GM21515 (cell line): ENCODE measurements at regions not wholly inside any gene's neighbourhood (a gene's known extent, or its start where the extent isn't known, plus 50 kb on each side); places are given as distances from the start of the nearest gene placed in this dataset.
"Not testable (repeated sequence)": the region's sequence is repeated elsewhere in the genome, so short reads cannot be mapped to it uniquely, and the experiment has no call there.

Experiments
- ATAC-seq: cut with Tn5 transposase; IDR thresholded peaks from one replicate; pipeline ENCODE4 v1.9.1; 2021; ENCODE audit not compliant: unreplicated experiment

DNA sequence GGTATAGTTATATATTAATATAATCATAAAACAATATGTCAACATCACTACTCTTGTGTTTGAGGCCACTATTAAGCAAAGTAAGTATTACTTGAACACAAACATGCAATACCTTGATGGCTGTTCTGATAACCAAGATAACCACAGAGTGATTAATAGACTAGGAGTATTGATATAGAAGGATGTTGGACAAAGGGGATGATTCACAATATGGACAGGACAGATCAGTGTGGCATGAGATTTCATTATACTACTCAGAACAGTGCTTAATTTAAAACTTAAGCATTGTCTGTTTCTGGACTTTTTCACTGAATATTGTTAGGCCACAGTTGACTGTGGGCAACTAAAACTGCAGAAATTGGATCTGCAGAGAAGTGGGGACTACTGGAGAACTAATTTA lies 384.2 kb downstream of the SLITRK1 start:
- ATAC-seq = no peak

DNA sequence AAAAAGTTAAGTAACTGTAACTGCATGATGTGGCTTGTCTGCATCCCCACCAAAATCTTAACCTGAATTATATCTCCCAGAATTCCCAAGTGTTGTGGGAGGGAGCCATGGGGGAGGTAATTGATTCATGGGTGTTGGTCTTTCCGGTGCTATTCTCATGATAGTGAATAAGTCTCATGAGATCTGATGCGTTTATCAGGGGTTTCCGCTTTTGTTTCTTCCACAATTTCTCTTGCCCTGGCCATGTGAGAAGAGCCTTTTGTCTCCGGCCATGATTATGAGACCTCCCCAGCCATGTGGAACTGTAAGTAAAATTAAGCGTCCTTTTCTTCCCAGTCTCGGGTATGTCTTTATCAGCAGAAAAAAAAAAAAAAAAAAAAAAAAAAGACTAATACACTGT lies 385.8 kb downstream of the SLITRK1 start:
- ATAC-seq = no peak

DNA sequence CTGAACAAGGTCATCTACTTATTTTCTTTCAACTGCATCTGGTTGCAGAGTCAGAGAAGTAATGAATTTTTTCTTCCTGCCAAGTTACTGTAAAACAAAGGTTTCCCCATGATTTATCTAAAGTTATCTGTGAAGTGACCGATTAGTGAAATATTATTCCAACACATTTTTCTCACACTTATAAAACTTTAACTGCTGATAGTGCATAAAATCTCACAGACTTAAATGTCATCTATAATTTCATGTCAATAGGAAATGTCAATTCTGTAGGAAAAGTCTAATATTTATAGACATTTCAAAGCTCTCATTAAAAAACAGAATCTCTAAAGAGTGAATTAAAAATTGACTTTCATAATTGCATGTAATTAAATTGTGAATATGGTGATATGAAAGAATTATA lies 397.2 kb downstream of the SLITRK1 start:
- ATAC-seq = no peak

DNA sequence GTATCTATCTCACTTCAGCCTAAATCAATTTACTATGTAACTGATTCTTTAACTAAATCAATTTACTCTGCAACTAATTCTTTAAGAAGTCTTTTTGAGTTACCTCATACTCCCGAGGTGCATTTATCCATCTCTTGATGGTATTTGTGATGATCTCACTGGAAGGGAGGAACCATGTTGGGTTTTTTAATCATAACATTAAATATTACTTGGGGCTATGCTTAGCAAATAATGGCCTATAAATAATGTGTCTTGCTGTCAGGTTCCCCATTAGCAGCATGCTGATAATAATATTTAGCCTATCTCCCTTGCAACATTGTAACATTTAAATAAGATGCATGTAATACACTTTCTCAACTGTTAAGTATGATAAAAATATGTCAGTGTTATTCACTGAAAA lies 411.3 kb downstream of the SLITRK1 start:
- no peak for ATAC-seq

DNA sequence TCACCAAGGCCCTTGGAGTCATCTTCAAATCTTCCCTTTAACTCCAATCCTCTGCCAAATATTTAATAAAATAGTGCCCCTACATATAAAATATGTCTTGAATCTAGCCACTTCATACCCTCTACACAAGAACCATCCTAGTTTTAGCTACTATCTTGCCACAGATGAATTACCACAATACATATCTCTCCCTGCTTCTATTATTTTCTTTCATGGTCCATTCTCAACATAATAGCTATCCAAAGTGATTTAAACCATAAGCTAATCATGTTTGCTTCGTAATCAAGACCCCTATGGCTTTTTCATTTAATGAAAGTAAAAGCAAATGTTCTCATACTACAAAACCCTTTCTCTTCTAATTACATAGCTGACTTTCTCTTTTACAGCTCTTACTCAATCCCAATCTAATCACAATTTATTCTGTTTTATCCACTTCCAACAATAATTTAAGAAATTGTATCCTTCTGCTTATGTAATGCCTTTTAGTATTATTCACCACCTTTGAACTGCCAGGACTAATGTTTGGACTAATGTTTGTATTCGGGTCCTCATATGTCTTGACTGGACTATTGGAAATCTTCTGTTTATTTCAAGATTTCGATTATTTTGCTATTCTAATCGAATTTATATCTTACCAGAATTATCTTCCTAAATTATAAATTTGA lies 412.0 kb downstream of the SLITRK1 start:
- no peak for ATAC-seq

DNA sequence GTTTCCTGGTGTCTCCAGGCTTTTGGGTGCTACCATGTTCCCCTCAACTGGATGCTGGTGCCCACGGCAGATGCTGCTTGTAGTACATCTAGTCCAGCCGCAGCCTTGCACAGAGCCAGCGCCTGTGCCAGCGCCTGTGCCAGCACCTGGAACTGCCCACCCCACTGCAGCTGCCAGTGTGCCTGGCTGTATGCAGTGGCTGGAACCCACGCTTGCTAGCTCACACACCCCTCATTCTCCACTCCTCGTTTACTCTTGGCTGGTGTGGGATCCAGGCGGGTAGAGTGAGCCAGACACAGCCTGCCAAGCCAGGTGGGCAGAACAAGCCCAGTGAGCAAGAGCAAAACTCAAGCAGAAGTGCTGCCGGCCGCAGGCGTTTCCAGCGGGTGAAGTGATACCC lies 428.6 kb downstream of the SLITRK1 start:
- ATAC-seq = no peak

DNA sequence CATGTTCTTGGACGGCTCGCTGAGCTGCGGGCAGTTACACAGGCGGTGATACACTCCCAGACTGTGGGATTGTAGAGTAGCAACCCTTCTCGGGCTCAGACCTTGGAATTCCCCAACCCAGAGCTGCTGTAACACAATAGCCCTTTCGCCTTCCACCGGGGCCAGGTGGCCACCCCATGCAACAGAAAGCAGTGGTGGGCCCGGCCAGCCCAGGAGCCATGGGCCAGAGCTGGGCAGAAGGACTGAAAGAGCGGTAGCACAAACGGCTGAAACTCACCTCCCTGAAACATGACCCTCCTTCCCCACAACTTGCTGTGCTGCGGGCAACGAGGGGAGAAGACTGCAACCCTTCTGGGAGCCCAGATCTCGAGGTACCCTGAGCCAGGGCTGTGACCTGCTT lies 429.0 kb downstream of the SLITRK1 start:
- no peak for ATAC-seq

DNA sequence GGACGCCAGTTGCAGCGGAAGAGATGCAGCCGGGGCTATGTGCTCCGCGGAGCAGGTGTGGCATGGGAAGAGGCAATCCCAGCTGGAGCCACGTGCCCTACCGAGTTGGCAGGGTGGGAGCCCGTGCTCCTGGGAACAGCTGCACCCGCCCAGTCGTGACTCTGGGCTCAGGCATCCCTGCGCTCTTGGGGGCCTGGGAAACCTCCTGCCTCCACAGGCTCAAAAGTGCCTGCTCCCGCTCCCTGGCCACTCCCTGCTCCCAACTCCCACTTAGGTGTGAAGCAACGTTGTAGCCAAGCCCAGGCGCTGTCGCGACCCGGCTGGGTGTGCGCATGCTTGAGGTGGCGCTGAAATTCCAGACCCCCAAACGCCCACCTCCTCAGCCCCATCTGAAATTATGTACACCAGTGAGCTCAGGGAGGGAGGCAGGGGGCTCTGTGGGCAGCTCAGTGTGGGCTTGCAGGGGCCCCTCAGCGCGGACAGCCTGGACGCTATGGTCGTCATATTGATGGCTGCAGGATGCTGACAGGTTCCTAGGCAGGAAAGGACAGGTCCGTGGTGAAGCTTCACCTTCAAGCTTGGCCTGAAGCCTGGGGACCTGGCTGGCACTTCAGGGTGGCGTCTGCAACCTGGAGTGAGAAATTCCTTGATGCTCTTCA lies 429.9 kb downstream of the SLITRK1 start:
- no peak for ATAC-seq

DNA sequence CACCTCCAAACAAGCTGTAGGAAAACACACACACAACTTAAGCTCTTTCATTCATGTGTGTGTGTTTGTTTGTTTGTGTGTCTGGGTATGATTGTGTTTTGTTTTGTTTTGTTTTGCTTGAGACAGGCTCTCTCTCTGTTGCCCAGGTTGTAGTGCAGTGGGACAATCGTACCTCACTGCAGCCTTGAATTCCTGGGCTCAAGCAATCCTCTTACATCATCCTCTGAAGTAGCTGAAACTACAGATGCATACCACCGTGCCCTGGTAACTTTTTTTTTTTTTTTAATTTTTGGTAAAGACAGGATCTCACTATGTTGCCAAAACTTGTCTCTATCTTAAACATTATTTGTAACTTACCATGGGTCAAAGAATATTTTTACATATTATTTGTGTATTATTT lies 431.7 kb downstream of the SLITRK1 start:
- ATAC-seq = no peak

DNA sequence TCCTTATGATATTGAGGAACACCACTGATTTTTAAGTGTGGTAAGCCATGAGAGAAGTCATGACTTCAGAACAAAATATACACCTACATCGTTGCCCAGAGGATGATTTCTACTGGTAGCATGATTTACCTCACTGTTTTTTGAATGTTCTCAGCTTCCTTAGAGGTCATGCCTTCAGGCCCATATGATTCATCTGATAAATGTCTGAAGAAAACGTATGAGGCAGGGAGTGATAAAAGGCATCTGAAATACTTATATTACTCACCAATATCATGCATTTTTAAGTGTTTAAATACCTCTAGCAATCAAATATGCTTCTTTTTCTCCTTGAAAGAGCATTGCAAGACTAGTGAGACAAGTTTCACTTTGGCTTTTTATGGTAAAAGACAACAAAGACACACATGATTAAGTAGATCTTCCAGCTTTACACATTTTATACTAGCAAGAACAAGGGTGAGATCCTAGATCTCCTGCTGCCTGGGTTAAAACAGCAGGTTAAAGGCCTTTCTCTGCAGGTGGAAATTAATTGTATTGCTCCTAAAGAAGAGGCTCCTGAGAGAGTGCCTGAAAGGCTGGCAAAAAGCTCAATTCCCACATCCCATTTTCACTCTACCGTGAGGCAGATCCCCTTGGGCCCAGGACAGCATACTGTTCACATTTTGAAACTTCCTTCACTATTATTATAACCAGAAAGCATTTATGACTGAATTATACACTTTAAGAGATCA lies 432.4 kb downstream of the SLITRK1 start:
- no peak for ATAC-seq

DNA sequence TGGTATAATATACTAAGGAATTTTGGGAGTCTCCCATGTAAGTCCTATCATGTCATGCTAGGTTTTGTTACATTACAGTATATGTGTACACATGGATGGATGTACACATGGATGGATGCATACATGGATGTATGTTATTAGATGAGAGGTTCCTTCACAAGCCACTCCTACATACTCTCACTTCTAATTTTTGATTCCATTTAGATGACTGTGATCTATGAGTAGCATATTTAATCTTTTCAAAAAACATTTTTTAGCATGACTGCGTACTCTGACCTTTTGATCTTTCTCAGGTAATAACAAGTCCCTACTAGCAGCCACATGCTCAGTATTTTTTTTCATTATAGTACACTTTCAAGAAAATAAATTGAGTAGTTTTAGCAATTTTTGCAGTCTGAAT lies 441.8 kb downstream of the SLITRK1 start:
- no peak for ATAC-seq

DNA sequence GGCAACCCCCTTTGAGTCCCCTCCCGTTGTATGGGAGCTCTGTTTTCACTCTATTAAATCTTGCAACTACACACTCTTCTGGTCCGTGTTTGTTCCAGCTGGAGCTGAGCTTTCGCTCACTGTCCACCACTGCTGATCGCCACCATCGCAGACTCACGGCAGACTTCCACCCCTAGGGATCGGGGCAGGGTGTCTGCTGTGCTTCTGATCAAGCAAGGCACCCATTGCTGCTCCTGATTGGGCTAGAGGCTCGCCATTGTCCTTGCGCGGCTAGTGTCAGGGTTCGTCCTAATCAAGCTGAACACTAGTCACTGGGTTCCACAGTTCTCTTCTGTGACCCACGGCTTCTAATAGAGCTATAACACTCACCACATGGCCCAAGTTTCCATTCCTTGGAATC lies 442.8 kb downstream of the SLITRK1 start:
- ATAC-seq = not testable (repeated sequence)

DNA sequence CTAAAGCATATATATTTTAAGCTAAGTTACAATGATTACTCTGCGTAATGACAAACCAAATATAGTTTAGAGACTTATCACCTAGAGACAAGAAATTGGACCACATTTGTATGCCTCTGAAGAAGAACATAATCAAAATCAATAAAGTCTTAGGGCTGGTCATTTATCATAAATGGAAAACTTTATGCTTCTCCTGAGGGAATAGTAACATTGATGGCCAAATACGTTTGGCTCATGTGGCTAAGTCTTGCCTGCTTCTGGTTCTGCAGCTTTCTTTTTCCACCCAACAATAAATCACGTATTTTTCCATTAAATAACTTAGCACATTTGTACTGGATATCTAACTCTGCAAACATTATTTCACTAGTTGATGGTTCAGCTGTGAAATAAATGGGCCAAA lies 458.4 kb downstream of the SLITRK1 start:
- ATAC-seq = no peak

DNA sequence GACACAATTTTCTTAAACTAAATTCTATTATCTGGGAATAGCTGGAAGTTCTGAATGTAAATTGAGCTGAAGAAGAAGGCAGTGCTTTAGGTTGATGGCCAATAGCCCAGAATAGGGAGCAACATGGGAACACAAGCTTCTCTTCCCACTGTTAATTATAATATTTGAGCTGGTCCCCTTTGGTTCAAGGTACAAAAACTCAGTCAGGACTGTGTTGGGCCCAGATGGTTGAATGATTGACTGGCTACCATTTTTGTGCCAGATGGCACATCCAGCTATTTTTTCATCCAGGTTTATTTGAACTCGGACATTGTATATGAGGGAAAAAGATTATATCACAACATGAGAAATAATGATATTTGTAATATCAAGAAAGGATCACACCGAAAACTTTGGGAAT lies 458.9 kb downstream of the SLITRK1 start:
- ATAC-seq = no peak

DNA sequence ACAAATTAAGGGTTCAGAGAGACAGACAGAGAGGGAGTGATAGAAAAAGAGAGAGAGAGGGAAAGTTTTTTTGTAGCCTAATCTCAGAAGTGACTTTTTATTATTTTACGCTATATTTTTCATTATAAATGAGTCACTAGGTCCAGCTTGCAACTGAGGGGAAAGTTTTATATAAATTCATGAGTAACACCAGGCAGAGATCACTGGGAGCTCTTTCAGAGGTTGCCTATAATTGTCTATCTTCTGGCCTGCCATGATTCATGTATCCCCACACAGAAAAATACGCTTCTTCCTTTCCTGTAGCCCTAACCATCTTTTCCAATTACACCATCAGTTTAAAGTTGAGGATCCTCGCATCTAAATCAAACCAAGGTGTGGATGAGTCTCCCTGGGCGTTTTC lies 467.9 kb downstream of the SLITRK1 start:
- no peak for ATAC-seq

DNA sequence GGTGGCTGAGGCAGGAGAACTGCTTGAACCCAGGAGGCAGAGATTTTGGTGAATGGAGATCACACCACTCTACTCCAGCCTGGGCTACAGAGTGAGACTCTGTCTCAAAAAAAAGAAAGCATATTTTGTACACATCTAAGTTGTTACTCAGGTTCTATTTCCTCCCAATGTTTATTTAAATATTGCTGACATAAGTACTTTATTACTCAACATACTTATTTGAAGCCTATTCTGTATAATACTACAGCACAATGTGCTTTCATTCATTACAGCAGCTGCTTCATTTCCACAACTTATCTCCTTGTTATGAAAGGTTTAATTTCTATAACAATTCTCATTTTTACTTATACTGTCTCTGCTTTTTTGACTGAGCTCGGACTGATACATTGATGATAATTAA lies 495.7 kb downstream of the SLITRK1 start:
- ATAC-seq = no peak

DNA sequence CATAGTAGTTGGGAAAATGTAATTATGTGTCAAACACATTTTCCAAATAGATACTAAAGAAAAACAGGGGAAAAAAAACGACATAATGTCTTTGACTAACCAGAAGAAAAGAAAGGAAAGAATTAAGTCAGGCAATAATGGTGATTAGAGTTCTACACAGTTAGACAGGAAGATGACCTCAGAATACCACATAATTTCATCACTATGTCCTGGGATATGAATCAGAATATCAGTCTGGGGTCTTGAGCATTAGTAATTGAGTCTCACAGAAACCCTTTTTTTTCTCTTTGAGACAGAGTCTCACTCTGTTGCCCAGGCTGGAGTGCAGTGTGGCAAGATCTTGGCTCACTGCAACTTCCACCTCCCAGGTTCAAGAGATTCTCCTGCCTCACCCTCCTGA lies 503.4 kb downstream of the SLITRK1 start:
- ATAC-seq = no peak

DNA sequence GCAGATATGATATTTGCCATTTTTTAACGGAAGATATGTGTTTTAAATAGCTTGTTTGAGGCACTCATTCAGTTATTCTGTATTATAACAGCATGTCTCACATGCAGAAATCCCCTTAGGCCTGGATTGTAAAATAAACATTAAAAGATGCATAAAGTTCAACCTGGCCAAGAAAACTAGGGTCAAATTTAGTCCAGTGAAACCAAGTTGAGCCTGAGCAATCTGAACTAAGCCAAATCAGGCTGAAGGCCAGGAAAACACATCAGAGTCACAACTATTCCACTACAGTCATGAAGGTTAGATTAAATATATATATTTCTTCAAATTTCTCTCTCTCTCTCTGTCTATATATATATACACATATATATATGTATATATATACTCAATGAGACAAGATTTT lies 504.8 kb downstream of the SLITRK1 start:
- no peak for ATAC-seq

DNA sequence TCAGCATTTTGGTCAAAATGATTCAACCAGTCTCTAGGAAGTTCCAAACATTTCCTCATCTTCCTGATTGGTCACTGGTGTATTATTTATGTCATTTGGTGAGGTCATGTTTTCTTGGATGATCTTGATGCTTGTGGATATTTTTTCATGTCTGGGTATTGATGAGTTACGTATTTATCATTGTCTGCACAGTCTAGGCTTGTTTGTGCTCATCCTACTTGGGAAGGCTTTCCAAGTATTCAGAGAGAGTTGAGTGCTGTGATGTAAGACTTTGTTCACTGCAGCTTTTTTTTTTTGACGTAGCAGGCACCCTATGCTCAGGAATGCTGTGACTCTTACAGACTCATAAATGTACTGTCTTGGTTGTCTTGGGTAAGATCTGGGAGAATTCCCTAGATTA lies 509.5 kb downstream of the SLITRK1 start:
- no peak for ATAC-seq

DNA sequence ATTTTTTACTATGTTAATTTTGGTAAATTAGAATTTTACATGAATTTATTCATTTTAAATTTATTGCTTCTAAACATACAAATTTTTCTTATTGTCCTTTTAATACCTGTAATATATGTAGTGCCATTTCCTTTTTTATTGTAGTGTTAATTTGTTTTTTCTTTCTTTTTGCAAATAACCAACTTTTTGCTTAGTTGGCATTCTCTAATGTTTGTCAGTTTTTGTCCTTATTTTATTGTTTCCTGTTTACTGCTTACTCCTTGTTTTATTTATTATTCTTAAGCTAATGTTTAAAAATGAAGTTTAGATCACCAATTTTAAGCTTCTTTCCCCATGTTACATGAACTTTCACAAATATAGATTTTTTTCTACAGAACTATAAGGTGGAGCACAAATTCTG lies 516.6 kb downstream of the SLITRK1 start:
- no peak for ATAC-seq

DNA sequence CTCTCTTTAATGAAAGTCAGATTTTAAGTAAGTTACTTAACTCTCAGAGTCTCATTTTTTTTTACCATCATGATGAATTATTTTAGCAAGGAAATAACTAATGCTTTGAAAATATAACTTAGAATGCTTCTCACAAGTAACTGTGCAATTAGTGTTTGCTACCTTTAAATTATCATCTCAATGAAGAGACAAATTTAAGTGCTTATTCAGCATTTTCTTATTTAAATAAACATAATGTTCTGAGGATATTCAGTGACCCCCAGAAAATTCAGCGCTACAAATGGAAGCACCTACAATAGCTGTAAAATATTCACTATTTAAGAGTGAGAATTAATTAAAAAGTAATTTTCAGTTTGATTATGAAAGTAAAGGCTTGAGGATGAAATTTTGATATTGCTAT lies 527.2 kb downstream of the SLITRK1 start:
- no peak for ATAC-seq

DNA sequence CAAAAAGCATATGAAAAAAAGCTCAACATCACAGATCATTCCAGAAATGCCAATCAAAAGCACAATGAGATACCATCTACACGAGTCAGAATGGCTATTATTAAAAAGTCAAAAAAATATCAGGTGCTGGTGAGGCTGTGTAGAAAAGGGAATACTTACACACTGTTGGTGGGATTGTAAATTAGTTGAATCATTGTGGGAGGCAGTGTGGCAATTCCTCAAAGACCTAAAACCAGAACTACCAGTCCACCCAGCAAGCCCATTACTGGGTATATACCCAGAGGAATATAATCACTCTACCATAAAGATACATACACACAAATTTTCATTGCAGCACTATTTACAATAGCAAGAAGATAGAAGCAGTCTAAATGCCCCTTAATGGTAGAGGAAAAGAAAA lies 529.9 kb downstream of the SLITRK1 start:
- no peak for ATAC-seq
